ENCODE measurements at regions not wholly inside any gene's neighbourhood (a gene's known extent, or its start where the extent isn't known, plus 50 kb on each side); places are given as distances from the start of the nearest gene placed in this dataset.

- Histone ChIP-seq H3K9me3 (no peaks in the 10 kb centered on the region), H3K4me1 (no peaks in the 10 kb centered on the region), H3K27ac (no peak overlapping the region), H3K4me3 (no peak overlapping the region), H3K36me3 (no peaks in the 10 kb centered on the region), H3K27me3 (peaks cover 36 to 50% (median 46%) of the 10 kb centered on the region in 3 donors)
- TF ChIP-seq CTCF (IDR thresholded peaks at IDR 0.05 in 4 of 5, conservative IDR thresholded peaks at IDR 0.05 in 1 of 5) (no peak), POLR2A (IDR thresholded peaks at IDR 0.05) (no peak)
- intact Hi-C loops (cut with DNase I; ENCODE audit: low total_unique reads) (no loop called here), in situ Hi-C loops (cut with MboI; ENCODE audit: low sequenced_read_pairs in 4 of 4) (no loop called here)
- no peak for ATAC-seq
- no peak for DNase-seq
Observed at GRCh38 chr6:28589234-28589956, 63.7 kb downstream of the GPX5 start.

GRCh38 chr6:28589957-28590349 lies 64.3 kb downstream of the GPX5 start:
- H3K27me3 ChIP-seq, result peaks cover 36 to 48% (median 46%) of the 10 kb centered on the region in 3 donors

GRCh38 chr6:28597217-28597835 lies 71.6 kb downstream of the GPX5 start:
- DNase-seq, result no peak
- no peaks in the 10 kb centered on the region for H3K27me3 ChIP-seq
- H3K4me1 ChIP-seq, result no peaks in the 10 kb centered on the region
- intact Hi-C loops (cut with DNase I; ENCODE audit: low total_unique reads), result no loop called here
- no peak for ATAC-seq
- in situ Hi-C loops (cut with MboI; ENCODE audit: low sequenced_read_pairs in 4 of 4), result no loop called here
- TF ChIP-seq CTCF (IDR thresholded peaks at IDR 0.05 in 4 of 5, conservative IDR thresholded peaks at IDR 0.05 in 1 of 5), result no peak
- H3K9me3 ChIP-seq, result no peaks in the 10 kb centered on the region
- no peak overlapping the region for H3K4me3 ChIP-seq
- no peaks in the 10 kb centered on the region for H3K36me3 ChIP-seq
- no peak overlapping the region for H3K27ac ChIP-seq

More at GRCh38 chr6:28589957-28590349, 64.3 kb downstream of the GPX5 start:
- in situ Hi-C loops (cut with MboI; ENCODE audit: low sequenced_read_pairs in 4 of 4) (no loop called here), intact Hi-C loops (cut with DNase I; ENCODE audit: low total_unique reads) (no loop called here)
- H3K4me1 ChIP-seq, result no peaks in the 10 kb centered on the region
- H3K27ac ChIP-seq, result no peak overlapping the region
- DNase-seq (no peak), ATAC-seq (no peak)
- H3K9me3 ChIP-seq, result no peaks in the 10 kb centered on the region
- no peak for TF ChIP-seq POLR2A (IDR thresholded peaks at IDR 0.05)
- TF ChIP-seq CTCF (IDR thresholded peaks at IDR 0.05 in 4 of 5, conservative IDR thresholded peaks at IDR 0.05 in 1 of 5), result no peak
- no peaks in the 10 kb centered on the region for H3K36me3 ChIP-seq
- no peak overlapping the region for H3K4me3 ChIP-seq

GRCh38 chr6:28597924-28598722 lies 72.4 kb downstream of the GPX5 start:
- no peak for ATAC-seq

More at GRCh38 chr6:28597924-28598722, 72.4 kb downstream of the GPX5 start:
- DNase-seq, result no peak
- no peaks in the 10 kb centered on the region for H3K9me3 ChIP-seq
- intact Hi-C loops (cut with DNase I; ENCODE audit: low total_unique reads) (no loop called here), in situ Hi-C loops (cut with MboI; ENCODE audit: low sequenced_read_pairs in 4 of 4) (no loop called here)
- H3K4me1 ChIP-seq, result no peaks in the 10 kb centered on the region
- H3K4me3 ChIP-seq, result no peak overlapping the region
- no peak overlapping the region for H3K27ac ChIP-seq
- no peak for TF ChIP-seq POLR2A (IDR thresholded peaks at IDR 0.05)
- no peak for TF ChIP-seq CTCF (IDR thresholded peaks at IDR 0.05 in 4 of 5, conservative IDR thresholded peaks at IDR 0.05 in 1 of 5)
- H3K27me3 ChIP-seq, result no peaks in the 10 kb centered on the region
- H3K36me3 ChIP-seq, result no peaks in the 10 kb centered on the region
